HEK293T (cell line): ENCODE measurements at regions not wholly inside any gene's neighbourhood (a gene's known extent, or its start where the extent isn't known, plus 50 kb on each side); places are given as distances from the start of the nearest gene placed in this dataset.
"Not testable (repeated sequence)": the region's sequence is repeated elsewhere in the genome, so short reads cannot be mapped to it uniquely, and the experiment has no call there.

Source experiments
- CTCF ChIA-PET: fragments of 350-600 bp; formaldehyde crosslinking; extraction: SDS; loops from one replicate; lab custom pipeline; 2021; ENCODE audit warnings: antibody characterized with exemption, inconsistent platforms; lab: Yijun Ruan, JAX
- POLR2A ChIA-PET: fragments of 350-600 bp; formaldehyde crosslinking; extraction: SDS; loops from one replicate; lab custom pipeline; 2020; ENCODE audit warnings: antibody characterized with exemption, inconsistent platforms; lab: Yijun Ruan, JAX
- DNase-seq: peaks from one replicate; pipeline ENCODE4 v3.0.0; 2012; ENCODE audit warnings: mixed read lengths; ENCODE audit errors: extremely low spot score
- L3MBTL2 ChIP-seq: fragments of 450-650 bp; conservative IDR thresholded peaks from 2 replicates; pipeline ENCODE4 v1.6.1; 2016; ENCODE audit warnings: mild to moderate bottlenecking

- CTCF ChIA-PET, DNase-seq, POLR2A ChIA-PET: not testable (repeated sequence)
Observed at GRCh38 chr16:29578898-29579297, 72.7 kb upstream of the NPIPB12 start.

GRCh38 chr16:29581764-29582163, 75.6 kb upstream of the NPIPB12 start:
- DNase-seq, POLR2A ChIA-PET, CTCF ChIA-PET: not testable (repeated sequence)

DNA sequence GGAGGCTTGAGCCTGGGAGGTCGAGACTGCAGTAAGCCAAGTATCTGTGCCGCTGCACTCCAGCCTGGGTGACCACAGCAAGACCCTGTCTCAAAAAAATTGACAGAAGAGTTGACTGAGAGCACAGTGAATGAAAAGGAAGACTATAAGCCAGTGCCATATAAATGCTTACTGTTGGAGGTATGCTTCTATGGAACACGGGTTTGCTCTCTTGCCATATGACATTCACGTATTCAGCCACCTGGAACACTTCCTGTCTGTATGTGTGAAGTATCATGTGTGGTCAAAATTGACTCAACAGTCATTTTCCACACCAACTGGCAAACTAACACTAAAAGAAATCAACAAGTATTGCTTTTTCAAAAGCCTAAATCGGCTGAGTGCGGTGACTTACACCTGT, 71.1 kb upstream of the SPN start:
- CTCF ChIA-PET, DNase-seq, POLR2A ChIA-PET: not testable (repeated sequence)

- POLR2A ChIA-PET, CTCF ChIA-PET, DNase-seq: not testable (repeated sequence)
Observed at GRCh38 chr16:29594269-29594925, 68.7 kb upstream of the SPN start.

DNA sequence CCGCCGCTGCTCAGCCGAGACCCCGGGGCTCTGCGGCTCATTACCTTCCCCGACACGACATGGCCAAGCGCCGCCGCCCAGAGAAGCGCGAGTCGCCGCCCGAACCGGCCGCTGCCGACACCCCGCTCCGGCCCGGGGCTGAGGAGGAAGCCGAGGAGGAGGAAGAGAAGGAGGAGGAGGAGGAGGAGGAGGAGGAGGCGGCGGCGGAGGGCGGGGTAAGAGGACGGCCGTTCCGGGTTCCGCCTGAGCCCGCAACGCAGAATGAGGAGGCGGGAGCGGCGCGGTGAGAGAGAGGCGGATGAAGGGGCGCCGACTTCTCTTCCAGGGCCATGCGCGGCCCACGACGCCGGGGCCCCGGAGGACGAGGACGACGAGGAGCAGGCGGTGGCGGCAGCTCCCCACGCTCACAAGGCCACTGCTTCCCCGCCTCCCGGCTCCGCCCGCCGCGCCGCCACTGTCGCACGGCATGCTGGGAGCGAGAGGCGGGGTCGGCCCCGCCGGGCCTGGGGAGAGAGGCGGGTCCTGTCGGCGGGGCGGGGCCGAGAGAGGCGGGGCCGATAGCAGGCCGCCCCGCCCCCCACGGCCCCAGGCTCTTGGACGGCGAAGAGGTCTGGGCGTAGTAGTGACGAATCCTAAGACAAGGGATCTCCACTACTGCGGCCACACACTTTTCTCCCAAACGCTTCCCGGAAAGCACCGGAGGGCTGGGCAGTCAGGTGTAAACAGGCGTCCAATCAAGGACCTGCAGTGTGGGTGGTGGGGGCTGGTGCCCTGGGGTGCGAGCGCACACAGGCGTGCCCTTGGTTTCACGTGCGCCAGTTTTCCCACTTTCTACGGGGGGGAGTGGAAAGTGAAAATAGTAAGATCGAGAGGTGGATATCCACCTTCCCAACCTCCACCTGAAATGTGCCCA, 67.9 kb upstream of the SPN start:
- CTCF ChIA-PET, POLR2A ChIA-PET: not testable (repeated sequence)
- DNase-seq: peak; percentile 56
- 0 out of 2 replicates have a peak, but pooled peaks have one; percentile 39 for TF ChIP-seq L3MBTL2

DNA sequence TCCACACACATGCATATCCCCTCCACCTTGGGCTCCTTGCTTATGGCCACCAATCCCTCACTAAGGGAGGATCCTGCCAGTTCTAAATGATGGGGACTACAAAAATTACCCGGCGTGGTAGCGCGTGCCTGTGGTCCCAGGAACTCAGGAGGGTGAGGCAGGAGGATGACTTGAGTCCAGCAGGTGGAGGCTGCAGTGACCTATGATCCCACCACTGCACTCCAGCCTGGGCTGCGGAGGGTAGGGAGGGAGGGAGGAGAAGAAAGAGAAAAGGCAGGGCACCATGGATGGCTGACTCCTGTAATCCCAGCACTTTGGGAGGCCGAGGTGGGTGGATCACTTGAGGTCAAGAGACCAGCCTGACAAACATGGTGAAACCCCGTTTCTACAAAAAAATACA, 66.0 kb upstream of the SPN start:
- CTCF ChIA-PET, DNase-seq, POLR2A ChIA-PET: not testable (repeated sequence)

DNA sequence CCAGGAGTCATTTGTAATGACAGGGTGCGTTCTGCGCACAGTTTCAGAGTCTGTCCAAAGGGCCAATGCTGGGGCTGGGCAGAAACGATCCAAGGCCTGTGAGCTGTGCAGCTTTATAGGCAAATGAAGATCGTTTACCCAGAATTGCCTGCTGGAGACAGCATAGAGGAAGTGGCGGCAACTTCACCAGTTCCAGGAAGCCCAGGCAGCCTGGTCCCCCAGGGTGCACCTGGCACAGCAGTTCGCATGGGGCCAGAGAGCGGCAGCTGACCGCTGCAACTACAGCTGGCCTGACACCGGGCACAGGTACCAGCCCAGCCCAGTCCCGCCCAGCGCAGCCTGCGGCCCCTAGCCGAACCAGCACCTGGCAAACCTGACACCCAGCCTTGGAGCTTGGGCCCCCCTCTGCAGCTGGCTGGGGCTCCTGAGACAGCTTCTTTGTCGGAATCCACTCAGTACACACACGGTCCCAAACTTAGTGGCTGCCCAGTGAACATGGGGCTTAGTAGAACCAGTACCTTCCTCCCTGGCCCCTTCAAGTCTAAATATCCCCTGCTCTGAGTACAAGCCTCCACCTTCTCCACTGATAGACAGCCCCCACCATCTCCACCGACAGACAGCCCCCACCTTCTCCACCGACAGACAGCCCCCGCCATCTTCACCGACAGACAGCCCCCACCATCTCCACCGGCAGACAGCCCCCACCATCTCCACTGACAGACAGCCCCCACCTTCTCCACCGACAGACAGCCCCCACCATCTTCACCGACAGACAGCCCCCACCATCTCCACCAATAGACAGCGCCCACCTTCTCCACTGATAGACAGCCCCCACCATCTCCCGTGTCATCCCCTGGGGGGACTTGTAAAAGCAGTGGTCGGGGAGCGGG, 62.7 kb upstream of the SPN start:
- POLR2A ChIA-PET, DNase-seq, CTCF ChIA-PET: not testable (repeated sequence)

- POLR2A ChIA-PET: not testable (repeated sequence)
Observed at GRCh38 chr16:29602247-29602625, 60.8 kb upstream of the SPN start.

GRCh38 chr16:29602683-29603088, 60.4 kb upstream of the SPN start:
- DNase-seq, POLR2A ChIA-PET, CTCF ChIA-PET: not testable (repeated sequence)

More at GRCh38 chr16:29602247-29602625, 60.8 kb upstream of the SPN start:
- DNase-seq, CTCF ChIA-PET: not testable (repeated sequence)

GRCh38 chr16:29604631-29605549, 58.2 kb upstream of the SPN start:
- CTCF ChIA-PET, DNase-seq, POLR2A ChIA-PET: not testable (repeated sequence)

DNA sequence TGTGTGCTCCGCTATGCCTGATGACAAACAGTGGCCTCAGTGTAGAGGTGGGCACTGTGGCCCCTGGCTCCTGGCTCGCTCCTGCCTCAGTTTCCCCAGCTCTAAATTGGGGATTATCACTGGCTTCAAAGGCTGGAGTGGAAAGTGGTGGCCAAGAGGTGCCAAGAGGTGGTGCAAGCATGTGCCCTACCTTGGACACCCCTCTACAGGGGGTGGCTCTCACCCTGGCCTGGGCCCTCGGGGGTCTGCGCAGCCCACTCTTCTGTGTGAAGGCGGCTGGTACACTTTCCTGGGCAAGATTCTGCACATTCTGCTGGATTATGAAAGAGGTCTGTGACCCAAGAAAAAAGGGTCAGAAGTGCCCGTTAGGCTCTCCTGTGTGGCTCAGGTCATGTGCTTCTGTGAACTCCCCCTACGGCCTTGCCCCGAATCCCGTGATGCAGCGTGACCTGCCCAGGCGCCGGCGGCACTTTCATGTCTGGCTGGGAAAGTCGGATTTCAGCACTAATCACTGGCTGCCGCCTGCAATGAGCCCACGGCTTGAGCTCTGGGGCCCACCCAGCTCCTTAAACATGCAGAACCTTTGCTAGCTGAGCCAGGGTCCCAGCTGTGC, 57.3 kb upstream of the SPN start:
- POLR2A ChIA-PET, DNase-seq, CTCF ChIA-PET: not testable (repeated sequence)

- CTCF ChIA-PET, DNase-seq, POLR2A ChIA-PET: not testable (repeated sequence)
Observed at GRCh38 chr16:29606669-29607427, 56.2 kb upstream of the SPN start.

- CTCF ChIA-PET, POLR2A ChIA-PET, DNase-seq: not testable (repeated sequence)
Observed at GRCh38 chr16:29607428-29607823, 55.6 kb upstream of the SPN start.
